GM19455 (cell line): ENCODE measurements at regions not wholly inside any gene's neighbourhood (a gene's known extent, or its start where the extent isn't known, plus 50 kb on each side); places are given as distances from the start of the nearest gene placed in this dataset.
"Not testable (repeated sequence)": the region's sequence is repeated elsewhere in the genome, so short reads cannot be mapped to it uniquely, and the experiment has no call there.

ENCODE experiments used
- ATAC-seq: cut with Tn5 transposase; IDR thresholded peaks from one replicate; pipeline ENCODE4 v1.9.1; 2021; ENCODE audit not compliant: unreplicated experiment

DNA sequence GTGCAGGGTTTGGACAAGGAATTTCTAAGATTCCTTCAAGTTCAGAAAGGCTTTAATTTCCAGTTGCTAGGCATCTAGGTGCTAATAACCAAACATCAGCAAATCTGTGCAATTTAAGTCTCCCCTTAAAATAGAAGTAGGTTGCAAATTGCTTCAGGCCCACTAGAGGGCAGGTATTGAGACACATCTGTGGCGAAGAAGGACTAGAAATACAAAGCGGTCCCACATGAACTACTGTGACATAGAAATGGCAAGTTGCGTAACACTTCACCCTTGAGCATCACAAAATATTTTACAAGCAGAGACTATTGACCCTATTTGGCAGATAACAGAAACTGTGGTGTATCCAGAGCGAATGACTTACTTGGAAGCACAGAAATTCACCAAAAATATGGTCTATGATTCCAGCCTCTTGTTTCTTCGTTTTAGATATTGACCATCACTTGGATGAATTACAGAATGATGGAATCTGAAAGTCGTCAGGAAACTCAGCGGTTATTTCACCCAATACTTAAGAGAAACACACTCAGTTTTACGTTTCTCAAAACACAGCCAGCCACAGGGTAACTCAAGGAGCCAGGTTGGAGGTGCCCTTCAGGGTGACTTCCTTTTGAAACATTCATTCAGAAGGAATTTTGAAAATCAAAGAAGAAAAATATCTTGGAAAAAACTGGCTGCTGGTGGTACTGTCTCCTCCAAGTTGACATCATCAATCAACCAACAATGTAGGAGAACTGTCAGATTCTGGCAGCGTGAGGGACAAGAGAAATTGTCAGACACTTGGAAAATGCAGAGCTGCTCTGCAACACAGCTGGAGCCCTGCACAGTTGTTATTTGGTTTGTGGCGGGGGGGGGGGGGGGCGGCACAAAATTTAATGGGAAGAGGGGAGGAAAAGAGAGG, 256.3 kb upstream of the MINDY3 start:
- peak; percentile 69 for ATAC-seq

DNA sequence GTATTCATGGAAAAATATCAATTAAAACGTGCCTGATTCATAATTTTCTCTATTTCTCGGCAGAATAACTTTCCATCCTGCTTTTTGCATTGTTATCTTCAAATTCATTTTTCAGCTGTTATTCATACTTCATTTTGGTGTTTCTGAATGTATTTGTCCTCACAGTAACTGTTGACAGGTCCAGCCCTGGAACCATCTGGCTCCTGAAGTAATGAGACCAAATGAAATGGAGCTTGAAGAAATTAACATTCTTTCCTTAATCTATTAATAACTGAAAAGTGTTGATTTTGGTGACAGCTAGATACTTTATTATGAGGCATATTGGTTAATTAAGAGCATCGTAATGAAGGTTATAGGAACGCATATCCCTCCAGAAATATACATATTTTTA, 257.0 kb upstream of the MINDY3 start:
- ATAC-seq, result no peak

DNA sequence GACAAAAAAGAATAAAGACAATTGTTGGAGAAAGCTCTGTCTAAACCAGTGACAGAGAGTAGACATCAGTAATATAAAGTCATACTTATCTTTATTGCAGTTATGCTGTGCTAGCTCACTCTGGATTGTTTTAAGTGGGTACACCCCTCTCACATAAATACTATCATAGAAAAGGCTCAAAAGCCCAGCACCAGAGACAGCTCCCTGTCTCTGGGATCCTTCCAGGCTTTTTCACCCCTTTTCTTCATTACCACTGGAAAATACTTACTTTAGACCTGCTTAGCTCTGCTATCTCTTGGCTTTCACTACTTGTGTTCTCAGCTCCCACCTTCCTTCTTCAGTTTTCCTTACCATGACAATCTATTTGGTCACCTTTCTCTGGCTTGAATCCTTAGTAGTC, 259.1 kb upstream of the MINDY3 start:
- no peak for ATAC-seq

DNA sequence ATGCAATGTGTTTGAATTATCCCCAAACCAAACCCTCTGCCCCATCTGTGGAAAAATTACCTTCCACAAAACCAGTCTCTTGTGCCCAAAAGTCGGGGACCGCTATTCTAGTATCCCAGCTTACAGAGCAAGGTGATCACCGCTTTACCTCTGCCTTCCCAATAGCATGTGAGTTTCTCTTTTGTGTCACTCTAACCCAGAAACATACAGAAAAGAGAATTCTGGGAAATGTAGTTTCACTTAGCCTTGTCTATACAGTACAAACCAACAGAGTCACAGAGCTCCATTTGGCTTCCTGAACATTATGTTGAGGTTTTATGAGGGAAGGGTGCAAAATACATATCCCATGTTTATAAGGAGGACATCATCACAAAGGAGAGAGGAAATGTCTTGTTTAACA, 260.3 kb upstream of the MINDY3 start:
- ATAC-seq, result no peak

DNA sequence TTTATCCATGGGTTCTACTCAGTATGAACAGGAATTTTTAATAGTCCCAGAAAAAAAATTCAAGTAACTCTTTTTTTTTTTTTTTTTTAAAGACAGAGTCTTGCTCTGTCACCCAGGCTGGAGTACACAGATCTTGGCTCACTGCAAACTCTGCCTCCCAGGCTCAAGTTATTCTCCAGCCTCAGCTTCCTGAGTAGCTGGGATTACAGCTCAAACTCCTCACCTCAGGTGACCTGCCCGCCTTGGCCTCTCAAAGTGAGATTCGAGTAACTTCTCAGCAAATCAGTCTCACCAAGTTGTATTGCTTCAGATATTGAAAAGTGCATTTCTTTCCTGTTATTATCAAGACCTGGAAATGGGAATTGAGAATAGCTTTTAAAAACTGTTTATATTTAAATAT, 281.2 kb upstream of the MINDY3 start:
- no peak for ATAC-seq

DNA sequence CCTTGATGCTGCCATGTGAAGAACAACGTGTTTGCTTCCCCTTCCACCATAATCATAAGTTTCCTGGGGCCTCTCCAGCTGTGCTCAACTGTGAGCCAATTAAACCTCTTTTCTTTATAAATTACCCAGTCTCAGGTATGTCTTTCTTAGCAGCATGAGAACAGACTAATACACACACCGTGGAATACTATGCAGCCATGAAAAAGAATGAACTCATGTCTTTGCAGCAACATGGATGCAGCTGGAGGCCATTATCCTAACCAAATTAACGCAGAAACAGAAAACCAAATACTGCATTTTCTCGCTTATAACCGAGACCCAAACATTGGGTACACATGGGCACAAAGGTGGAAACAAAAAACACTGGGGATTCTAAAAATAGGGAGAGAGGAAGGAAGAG, 286.7 kb upstream of the MINDY3 start:
- ATAC-seq, result no peak

DNA sequence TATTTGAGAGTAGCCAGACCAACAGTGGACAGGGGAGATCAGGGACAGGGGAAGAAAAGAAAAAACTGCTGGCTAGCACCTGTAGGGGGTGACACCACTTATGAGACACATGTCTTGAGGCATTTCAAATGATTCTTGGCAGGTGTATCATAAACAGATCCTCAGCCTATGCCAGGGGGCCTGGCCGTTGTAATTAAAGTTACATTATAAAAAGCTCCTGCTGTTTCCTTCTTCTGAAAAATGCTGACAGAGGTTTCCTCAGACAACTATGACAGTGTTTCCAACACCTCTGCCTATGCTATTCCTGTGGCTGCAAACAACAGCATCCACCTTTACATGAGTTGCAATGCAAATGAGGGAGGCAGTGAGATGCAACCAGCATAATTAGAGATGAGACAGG, 281.0 kb upstream of the PTER start:
- no peak for ATAC-seq

DNA sequence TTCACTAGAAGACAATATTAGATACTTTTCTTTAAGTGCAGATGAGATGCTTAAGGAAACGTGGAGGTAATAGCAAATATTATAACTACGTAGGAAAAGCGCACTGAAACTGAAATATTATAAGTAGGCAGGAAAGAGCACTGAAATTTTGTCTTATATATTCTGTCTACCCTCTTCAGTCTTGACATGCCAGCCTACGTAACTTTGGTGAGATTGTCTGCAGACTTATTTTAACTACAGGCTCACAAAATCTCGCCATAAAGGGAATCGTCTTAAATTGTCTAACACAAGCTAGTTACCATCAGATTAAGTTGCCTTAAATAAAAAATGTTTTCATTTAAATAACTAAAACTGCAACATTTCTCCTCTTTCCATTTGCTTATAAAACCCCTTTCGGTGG, 280.1 kb upstream of the PTER start:
- no peak for ATAC-seq

DNA sequence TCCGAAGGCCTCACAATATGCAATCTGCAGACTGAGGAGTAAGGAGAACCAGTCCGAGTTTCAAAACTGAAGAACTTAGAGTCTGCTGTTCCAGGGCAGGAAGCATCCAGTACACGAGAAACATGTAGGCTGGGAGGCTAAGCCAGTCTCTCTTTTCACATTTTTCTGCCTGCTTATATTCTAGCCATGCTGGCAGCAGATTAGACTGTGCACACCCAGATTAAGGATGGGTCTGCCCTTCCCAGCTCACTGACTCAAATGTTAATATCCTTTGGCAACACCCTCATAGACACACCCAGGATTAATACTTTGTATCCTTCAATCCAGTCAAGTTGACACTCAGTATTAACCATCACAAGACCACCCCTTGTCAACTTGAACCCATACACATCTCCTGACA, 271.7 kb upstream of the PTER start:
- not testable (repeated sequence) for ATAC-seq

DNA sequence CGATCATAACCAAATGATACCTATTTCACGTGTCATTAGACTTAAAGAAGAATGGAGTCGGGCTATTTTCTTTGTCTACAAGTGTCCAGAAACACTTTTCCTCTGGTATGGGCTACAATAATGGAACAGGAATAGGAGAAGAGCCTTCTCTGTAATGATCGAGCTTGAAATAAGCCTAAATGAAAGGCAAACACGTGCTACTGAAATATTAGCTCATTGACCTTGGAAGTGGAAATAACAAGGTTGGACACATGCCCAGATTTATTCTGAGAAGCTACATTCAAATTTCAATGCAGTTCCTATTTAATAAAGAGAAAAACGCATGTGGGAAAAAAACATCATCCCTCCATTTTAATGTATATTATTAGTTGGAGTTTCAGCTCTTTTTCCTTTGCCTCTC, 254.7 kb upstream of the PTER start:
- ATAC-seq, result no peak

DNA sequence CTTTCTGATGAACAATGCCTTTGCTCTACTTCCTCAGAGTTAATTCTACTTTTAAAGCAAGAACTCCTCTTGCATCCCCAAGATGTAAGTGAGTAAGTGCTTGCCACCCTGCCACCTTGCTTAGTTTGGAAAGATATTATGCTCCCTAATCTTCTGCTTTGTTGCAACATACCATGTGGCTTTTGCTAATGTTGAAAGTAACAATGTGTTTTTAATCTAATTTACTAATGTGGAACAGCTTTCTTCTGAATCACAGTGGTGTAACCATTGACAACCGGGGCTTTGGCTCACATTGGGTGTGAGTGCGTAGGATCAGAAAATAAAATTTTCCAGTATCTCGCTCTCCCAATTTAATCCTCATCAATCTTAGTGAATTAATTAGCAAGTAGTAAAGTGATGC, 254.1 kb upstream of the PTER start:
- no peak for ATAC-seq

DNA sequence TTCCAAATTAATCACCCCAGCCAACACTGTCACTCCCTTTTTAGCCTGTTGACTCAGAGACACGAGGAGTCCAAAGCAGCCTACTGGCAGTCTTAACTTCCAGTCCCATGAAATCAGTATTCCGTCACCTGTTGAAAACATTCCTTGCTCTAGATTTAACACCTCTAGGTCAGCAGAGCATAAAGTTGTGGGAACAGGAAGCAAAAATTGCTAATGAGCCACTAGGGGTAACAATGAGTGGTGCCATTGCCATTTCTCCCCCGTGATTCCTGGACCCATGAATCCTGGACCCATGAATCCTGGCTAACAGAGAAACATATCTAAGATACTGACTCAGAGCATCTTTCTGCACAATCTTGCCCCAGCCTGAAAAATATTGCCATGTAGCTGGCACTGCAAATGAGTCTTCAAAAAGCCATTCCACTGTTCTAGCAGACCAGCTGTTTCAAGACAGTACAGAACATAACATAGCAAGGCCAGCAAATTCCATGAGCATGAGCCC, 252.7 kb upstream of the PTER start:
- ATAC-seq, result no peak

DNA sequence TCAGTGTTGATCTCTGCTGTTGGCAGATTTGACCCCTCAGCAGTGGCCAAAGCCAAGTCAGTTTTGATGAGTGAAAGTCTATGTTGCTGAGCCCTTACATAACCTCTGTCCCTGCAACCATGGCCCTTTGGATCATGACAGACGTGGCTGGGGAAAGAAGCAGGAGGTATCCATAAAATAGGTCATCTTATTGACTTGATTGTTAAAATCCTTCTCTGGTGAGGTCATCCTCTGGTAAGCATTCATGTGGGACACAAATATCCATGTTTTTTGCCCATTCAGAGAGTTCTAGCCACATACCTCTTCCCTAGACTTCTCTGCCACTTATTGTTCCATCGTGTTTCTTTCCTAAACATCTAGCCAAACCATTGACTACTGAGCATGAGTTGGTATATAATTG, 251.9 kb upstream of the PTER start:
- no peak for ATAC-seq

DNA sequence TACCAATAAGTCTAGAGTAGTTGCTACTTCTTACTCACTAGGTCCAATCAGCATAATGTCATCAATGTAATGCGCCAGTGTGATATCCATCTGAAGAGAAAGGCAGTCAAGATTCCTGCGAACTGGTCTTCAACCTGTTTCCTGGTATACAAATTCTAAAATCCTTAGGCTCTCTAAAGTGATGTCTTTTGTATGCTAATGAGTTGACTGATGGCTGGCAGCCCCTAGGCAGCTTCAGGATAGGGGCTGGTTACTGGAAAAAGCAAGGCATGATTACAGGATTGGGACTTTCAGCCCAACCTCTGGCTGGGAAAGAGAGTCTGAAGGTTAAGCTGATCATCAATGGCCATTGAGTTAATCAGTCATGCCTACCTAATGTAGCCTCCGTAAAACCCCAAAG, 250.2 kb upstream of the PTER start:
- ATAC-seq, result no peak

DNA sequence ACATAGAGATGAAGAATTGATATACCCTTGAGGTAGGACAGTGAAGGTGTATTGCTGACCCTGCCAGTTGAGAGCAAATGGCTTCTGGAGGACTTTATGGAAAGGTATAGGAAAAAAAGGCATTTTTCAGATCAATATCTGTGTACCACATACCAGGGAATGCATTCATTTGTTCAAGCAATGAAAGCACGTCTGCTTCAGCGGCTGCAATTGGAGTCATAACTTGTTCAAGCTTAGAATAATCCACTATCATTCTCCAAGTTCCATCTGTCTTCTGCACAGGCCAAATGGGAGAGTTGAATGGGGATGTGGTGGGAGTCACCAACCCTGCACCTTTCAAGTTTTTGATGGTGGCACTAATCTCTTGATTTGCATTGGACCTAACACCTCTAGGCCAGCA, 249.6 kb upstream of the PTER start:
- no peak for ATAC-seq

DNA sequence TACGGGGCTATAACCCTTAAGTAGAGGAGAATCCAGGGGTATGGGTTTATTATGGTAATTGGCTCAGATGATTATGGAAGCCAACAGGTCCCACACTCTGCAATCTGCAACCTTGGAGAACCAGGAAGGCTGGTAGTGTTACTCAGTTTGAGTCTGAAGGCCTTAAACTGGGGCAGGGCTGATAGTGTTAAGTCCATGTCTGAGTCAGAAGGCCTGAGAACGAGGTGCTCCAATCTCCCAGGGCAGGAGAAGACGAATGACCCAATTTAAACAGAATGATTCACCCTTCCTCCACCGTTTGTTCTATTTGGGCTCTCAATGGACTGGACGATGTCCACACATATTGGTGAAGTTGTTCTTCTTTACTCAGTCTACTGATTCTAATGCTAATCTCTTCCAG, 244.5 kb upstream of the PTER start:
- ATAC-seq, result no peak

DNA sequence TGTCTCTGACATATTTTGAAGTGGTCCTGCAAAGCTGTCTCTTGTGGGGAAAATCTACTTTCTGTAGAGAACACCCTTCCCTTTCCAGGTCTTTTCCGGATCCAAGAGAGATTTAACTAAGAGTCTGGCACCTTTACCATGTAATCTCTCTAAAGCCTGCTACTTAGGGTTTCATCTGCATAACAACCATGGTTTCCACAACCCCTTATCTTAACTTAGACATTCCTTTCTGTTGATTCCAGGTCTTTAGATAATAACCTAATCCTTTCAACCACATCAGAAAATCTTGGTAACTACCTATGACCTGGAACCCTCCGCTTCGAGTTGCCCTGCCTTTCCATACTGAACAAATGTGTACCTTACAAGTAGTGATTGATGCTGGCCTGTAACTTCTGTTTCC, 243.6 kb upstream of the PTER start:
- no peak for ATAC-seq

DNA sequence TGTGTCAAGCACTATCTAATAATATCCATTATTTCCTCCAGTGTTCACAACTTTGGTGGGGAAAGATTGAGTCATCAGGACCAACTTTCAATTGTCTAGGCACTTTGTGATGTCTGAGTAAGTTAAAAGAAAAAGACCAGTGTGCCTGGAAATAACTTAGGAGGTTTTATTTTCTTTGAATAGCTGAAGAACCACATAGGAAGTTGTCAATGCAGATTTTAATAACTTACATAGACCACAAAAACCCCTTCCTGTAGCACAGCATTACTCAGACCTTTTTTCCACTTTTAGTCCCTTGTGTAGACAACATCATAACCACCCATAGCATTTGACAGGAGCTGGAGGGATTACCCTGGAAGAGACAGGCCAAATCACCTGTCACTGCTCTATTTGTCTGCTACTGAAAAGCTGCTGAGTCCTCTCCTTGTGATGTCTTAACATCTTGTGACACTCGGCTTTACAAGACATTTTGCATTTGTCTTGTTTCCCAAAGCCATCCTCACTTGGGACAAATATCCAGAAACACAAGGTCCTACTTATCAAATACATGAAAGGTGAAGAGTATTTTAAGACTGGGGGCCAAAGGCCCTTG, 241.5 kb upstream of the PTER start:
- peak; percentile 86 for ATAC-seq

DNA sequence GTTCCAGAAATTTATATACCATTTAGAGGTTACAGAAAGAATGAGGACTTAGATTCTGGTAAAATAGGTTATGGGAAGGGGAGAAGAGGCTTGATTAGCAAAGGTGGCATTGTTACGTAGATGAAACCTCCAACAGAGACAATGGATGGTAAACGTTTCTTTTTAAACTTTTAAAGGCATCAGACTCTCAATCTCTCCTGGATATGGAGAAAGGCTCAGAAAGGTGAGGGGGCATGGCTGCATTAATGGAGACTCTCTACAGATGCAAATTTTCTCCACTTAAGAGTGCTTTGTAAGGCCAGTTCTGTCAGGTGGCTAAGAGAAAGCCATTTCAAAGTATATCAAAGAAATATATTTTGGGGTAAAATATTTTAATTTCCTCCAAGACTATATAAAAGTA, 240.9 kb upstream of the PTER start:
- no peak for ATAC-seq

DNA sequence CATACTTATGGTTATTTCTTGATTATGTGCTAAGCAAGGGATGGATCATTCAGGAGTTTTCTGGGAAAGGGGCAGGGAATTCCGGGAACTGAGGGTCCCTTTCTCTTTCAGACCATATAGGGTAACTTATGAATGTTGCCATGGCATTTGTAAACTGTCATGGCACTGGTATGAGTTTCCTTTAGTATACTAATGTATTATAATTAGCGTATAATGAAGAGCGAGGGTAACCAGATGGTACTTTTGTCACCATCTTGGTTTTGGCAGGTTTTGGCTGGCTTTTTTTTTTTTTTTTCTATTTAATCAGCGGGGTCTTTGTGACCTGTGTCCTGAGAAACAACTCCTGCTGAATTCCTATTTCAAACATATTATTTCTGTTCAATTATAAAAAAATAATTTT, 237.6 kb upstream of the PTER start:
- no peak for ATAC-seq

DNA sequence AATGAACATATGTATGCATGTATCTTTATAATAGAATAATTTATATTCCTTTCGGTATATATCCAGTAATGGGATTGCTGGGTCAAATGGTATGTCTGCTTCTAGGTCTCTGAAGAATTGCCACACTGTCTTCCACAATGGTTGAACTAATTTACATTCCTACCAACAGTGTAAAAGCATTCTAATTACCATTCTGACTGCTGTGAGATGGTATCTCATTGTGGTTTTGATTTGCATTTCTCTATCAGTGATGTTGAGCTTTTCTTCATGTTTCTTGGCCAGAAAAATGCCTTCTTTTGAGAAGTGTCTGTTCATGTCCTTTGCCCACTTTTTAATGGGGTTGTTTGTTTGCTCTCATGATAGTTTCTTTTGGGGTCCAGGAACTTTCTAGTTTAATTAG, 213.2 kb upstream of the PTER start:
- not testable (repeated sequence) for ATAC-seq

DNA sequence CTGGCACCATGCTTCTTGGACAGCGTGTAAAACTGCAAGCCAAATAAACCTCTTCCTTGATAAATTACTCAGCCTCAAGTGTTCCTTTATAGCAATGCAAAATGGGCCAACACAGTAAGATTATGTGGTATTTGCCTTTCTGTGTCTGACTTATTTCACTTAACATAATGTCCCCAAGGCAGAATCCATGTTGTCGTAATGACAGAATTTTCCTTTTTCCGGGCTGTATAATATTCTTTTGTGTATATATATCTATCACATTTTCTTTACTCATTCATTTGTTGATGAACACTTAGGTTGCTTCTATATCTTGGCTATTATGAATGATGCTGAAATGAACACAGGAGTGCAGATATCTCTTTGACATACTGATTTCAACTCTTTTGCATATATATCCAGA, 209.1 kb upstream of the PTER start:
- ATAC-seq, result no peak

DNA sequence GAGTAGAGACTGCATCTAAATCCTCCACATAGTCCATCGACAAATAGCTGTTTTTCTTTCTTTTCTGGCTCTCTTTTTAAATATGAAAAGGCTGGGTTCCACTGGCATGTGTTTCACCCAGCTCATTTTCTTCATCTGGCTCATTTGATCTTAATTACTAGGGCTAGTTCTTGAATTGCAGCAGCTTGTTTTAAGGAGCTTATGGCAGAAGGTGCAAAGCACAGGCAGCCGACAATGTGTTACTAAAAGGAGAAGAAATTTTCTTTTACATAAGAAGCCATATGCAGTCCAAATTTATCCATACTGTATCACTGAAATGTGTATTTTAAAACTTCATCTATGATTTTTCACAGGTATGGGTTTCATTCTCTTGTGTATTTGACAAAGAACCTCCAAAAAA, 205.6 kb upstream of the PTER start:
- ATAC-seq, result no peak
